GM19463 (cell line): ENCODE measurements at regions not wholly inside any gene's neighbourhood (a gene's known extent, or its start where the extent isn't known, plus 50 kb on each side); places are given as distances from the start of the nearest gene placed in this dataset.
"Not testable (repeated sequence)": the region's sequence is repeated elsewhere in the genome, so short reads cannot be mapped to it uniquely, and the experiment has no call there.

Experiments
- ATAC-seq: cut with Tn5 transposase; IDR thresholded peaks from one replicate; pipeline ENCODE4 v1.9.1; 2021; ENCODE audit warnings: mild to moderate bottlenecking, moderate library complexity; ENCODE audit not compliant: unreplicated experiment

- no peak for ATAC-seq
Observed at GRCh38 chr4:134145369-134145768, 56.2 kb downstream of the PABPC4L start.

DNA sequence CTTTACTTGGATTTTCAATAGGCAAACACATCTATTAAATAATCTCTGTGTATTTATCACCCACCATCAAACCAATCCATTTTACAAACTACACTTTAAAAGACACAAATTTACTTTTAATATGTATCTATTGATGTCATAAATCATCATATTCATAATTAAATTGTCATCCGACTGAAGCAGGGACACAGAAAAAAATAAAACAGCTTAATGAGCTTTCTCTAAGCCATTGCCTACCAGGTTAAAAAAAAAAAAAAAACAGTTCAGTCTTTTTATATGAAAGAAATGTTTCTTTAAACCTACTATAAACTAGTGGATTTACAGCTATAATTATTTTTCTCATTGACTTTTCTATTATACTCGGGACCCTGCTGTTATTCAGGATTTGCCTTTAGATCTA lies 57.3 kb downstream of the PABPC4L start:
- no peak for ATAC-seq

DNA sequence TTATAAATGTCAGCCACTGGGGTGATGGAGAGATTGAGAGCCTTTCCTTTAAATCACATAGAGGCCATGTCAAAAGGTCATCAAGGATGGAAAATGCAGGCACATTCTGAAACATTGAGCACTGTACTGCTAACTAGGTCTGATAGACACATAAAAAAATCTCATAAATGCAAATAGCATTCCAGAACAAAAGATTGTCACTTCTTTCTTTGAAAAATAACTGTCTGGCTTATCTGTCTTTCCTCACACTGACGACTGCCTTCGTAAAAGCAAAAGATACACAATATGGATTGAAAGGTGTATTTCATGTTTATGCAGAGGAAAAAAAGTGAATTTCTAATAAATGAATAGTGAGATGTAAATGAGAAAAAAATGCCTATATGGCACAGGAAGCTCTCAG lies 59.9 kb downstream of the PABPC4L start:
- no peak for ATAC-seq

DNA sequence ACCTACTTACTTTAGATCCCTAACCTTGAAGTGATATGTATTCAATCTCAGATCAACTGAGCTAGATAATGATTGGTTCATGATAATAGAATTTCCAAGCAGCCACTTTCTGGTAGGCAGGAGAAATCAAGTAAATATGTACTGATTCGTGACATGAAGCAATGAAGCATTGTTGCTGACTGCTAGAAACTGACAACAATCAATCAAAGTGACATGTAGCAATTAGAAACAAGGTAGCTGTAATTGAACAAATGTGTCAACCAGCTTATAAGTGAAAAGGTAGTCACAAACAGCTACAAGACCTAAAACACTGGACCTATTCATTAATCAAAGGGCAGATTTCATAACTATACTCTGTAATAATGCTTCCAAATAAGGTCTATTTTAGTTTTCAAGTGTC lies 62.4 kb downstream of the PABPC4L start:
- ATAC-seq, result no peak

GRCh38 chr4:134132086-134132783 lies 69.4 kb downstream of the PABPC4L start:
- ATAC-seq, result no peak

- ATAC-seq, result no peak
Observed at GRCh38 chr4:134126955-134127354, 74.6 kb downstream of the PABPC4L start.

GRCh38 chr4:134126000-134126560 lies 75.5 kb downstream of the PABPC4L start:
- no peak for ATAC-seq

DNA sequence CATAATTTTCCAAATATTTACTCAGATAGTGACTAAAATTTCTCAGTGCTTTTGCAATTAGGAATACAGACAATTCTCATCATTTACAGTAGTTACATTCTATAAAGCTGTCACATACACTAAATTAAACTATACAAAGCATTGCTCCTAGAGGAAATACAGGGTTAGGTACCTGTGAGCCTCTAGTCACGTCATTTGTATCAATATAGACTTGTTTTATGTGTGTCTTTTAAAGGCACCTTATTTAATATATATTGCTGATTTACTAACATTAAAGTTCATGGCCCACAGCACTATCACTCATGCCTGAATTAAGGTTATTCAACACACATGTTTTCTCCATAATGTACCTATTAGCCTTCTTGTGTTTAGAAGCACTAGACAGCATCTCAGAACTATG lies 78.7 kb downstream of the PABPC4L start:
- no peak for ATAC-seq

DNA sequence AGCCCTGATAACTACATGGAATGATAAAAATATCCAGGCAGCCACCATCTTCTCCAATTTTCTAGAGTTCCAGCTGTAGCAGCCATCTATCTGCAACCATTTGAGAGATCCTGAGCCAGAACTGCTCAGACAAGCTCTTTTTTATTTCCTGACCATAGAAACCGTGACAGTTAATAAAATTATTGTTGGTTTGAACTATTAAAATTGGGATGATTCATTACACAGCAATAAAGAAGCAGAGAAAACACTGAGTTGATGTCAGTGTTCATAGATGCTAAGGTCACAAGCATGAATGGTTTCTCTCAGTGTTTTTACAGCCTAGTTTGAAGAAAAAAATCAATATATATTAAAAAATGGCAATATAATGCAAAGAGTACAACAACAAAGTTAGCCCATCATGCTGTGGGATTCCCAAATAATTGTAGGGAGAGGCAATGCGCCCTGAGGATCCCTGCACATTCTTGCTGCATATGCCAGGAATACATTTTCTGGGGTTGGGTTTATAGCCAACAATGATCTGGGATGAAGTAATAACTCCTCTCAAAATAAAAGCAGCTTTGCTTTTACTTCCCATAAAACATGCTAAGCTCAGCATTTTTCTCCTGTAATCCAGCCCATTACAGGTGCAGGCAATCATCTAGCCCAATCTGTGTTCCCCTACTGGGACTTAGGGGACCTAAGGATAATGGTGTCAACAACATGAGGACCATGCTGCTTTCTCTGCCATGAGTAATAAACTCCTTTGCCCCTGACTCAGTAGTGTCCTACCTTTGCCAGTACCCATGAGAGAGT lies 84.0 kb downstream of the PABPC4L start:
- no peak for ATAC-seq

DNA sequence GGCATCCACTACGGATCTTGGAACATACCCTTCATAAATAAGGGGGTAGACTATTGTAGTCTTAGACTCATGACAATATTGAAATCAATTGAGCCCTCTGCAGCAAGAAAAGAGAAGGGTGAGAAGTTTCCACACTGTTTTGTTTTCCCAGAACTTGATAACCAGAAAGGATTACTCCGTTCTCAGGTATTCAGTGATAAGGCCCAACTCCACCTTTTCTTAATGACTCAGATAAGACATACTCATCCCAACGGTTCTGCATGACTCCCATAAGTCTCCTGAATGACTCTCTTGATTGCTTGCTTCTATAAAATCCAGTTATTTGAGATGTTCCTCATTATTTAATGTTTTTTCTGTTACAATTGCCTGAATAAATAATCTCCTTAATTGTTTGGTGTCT lies 111.7 kb downstream of the PABPC4L start:
- no peak for ATAC-seq

DNA sequence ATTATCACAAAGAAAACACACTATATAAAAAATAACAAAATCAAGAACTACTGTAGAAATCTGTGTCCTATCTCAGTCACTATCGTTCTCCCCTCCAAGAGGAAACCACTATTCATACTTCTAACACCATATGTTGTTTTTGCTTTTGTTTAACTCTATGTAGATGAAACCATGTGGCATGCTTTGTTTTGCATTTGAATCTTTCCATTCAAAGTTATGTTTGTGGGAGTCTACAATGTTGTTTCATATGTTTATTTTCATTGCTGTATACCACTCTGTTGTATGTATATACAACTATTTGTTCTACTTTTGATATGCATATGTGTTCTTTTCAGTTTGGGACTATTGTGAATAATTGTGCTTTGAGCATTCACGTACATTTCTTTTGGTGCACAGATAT lies 116.1 kb downstream of the PABPC4L start:
- no peak for ATAC-seq

DNA sequence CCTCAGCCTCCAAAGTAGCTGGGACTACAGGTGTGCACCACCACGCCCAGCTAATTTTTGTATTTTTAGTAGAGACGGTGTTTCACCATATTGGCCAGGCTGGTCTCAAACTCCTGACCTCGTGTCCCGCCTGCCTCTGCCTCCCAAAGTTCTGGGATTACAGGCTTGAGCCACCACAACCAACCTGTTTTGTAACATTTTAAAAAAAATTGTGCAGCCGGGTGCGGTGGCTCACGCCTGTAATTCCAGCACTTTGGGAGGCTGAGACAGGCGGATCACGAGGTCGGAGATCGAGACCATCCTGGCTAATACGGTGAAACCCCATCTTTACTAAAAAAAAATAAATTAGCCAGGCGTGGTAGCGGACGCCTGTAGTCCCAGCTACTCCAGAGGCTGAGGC lies 122.5 kb downstream of the PABPC4L start:
- ATAC-seq, result not testable (repeated sequence)

DNA sequence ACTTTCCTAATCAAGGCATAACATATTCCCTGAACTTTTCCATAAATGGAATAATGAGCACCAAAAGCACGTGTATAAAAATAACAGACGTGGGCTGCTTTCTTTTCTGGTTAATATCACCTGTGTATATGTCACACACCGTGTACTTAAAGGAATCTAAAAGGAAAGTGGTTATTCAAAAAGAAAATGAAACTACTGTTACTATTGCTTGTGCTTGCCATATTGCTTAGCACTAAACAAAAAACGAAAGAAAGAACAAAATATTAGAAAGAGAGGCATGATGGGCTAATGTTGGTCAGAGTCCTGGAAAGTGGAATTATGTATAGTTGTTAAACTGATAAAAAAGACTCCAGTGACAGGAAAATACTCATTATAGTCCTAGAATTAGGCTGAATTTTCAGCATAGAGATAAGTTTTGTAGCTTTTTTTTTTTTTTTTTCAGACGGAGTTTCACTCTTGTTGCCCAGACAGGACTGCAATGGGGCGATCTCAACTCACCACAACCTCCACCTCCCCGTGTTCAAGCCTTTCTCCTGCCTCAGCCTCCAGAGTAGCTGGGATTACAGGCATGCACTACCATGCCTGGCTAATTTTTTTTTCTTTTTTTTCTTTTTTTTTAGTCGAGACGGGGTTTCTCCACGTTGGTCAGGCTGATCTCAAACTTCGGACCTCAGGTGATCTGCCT lies 123.2 kb downstream of the PABPC4L start:
- ATAC-seq, result peak; percentile 85

DNA sequence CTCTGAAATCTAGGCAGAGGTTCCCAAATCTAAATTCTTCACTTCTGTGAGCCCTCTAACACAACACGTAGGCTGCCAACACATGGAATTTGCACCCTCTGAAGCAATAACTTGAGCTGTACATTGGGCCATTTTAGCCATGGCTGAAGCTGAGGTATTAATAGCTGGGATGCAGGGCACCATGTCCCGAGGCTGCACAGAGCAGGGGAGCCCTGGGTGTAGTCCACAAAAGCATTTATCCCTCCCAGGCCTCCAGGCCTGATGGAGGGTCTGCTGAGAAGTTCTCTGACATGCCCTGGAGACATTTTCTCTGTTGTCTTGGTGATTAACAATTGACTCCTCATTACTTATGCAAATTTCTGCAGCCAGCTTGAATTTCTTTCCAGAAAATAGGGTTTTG lies 127.9 kb downstream of the PABPC4L start:
- no peak for ATAC-seq

- no peak for ATAC-seq
Observed at GRCh38 chr4:134072137-134072536, 129.5 kb downstream of the PABPC4L start.

DNA sequence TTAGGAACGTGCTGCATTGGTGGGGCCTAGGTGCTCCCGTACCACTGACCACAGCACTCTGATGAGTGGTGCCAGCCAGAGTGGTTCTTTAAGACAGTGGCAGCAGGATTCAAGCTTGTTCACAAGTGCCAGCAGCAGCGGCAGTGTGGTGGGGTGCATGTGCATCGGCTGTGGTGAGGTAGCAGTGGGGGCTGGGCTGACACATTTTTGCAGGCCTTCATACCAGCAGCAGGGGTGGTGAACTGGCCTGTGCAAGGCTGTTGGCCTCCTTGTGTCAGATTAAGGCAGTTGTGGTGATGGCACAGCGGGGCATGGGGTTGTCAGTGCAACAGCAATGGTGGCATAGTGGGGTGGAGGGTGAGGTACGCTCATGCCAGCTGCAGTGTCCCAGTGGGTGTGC lies 131.4 kb downstream of the PABPC4L start:
- ATAC-seq, result no peak

DNA sequence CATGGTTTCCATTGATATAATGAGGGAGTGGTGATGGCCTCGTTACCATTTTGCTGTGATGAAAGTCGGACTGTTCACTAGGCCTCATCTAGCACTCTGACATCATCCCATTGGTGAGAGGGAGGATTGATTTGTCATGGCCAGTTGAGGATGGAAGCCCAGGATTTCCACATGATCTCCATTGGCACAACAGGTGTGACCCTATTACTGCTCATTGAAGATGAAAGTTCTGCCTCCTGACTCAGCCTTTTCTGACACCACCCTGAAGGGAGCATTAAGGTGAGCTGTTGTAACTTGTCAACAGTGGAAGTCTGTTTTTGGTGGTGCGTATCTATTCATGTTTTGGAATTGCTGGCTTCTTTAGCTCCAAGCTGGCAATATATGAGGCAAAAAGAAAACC lies 144.2 kb downstream of the PABPC4L start:
- ATAC-seq, result no peak

GRCh38 chr4:134046221-134046620 lies 155.4 kb downstream of the PABPC4L start:
- not testable (repeated sequence) for ATAC-seq

- ATAC-seq, result no peak
Observed at GRCh38 chr4:134045411-134045810, 156.2 kb downstream of the PABPC4L start.

DNA sequence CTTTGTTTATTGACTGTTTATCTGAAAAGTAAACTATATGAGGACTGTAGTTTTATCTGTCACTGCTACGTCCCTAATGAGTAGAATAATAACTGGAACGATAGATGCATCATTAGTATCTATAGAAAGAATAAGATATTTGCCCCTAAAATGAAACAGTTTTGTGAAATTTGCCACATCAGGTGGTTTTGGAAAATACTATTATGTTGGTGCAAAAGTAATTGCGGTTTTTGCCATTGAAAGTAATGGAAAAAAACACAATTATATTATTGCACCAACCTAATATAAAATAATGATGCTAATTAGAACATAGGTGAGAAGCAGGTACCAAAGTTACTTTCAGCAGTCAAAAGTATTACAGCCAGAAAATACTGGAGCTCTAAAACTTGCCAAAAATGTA lies 158.3 kb downstream of the PABPC4L start:
- no peak for ATAC-seq

DNA sequence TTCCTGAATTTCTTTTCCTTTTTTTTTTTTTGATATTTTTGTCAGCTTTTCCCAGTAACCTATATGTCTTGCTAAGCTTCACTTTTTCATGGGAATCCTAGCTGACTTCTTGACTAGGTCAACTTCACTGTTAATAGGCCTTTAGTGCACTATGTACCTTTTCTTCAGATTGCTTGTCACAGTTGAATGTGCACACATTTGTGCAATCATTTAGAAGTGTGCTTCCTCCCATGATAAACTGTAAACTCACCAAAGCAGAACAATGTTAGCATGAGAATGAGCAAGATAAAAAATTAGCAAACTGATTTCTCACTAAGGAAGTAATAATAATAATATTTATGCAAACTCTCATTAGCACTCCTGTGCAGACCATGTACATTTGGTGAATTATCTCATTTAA lies 173.2 kb downstream of the PABPC4L start:
- ATAC-seq, result no peak

GRCh38 chr4:134027931-134028330 lies 173.7 kb downstream of the PABPC4L start:
- ATAC-seq, result peak; percentile 62
